Neural progenitor cell (in vitro differentiated cells): ENCODE measurements at regions not wholly inside any gene's neighbourhood (a gene's known extent, or its start where the extent isn't known, plus 50 kb on each side); places are given as distances from the start of the nearest gene placed in this dataset.

ENCODE experiments used
- EZH2 ChIP-seq: fragments of 200-600 bp; sonication (generic); IDR thresholded peaks from 2 replicates; pipeline ENCODE4 v1.6.1; 2017; ENCODE audit warnings: antibody characterized with exemption, mild to moderate bottlenecking, moderate library complexity
- TF ChIP-seq, protein P1 (sequence below): fragments of 200-600 bp; sonication (generic); IDR thresholded peaks from 2 replicates; pipeline ENCODE4 v1.5.1; 2017; ENCODE audit warnings: antibody characterized with exemption, mild to moderate bottlenecking

- TF ChIP-seq, protein P1, sequence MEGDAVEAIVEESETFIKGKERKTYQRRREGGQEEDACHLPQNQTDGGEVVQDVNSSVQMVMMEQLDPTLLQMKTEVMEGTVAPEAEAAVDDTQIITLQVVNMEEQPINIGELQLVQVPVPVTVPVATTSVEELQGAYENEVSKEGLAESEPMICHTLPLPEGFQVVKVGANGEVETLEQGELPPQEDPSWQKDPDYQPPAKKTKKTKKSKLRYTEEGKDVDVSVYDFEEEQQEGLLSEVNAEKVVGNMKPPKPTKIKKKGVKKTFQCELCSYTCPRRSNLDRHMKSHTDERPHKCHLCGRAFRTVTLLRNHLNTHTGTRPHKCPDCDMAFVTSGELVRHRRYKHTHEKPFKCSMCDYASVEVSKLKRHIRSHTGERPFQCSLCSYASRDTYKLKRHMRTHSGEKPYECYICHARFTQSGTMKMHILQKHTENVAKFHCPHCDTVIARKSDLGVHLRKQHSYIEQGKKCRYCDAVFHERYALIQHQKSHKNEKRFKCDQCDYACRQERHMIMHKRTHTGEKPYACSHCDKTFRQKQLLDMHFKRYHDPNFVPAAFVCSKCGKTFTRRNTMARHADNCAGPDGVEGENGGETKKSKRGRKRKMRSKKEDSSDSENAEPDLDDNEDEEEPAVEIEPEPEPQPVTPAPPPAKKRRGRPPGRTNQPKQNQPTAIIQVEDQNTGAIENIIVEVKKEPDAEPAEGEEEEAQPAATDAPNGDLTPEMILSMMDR, result no peak
- no peak for TF ChIP-seq EZH2
Observed at GRCh38 chr13:34733721-34734120, 208.3 kb upstream of the NBEA start.
